ENCODE measurements at regions not wholly inside any gene's neighbourhood (a gene's known extent, or its start where the extent isn't known, plus 50 kb on each side); places are given as distances from the start of the nearest gene placed in this dataset.

GRCh38 chr6:9408402-9409117, 973.2 kb upstream of the SLC35B3 start:
- 91% methylated on average over 2 of the region's 2 CpGs for WGBS
- no peak for DNase-seq (ENCODE audit: low spot score)

GRCh38 chr6:9405825-9406224, 970.5 kb upstream of the SLC35B3 start:
- Histone ChIP-seq H3K36me3 (ENCODE audit: control insufficient read depth in 4 of 4, insufficient read depth in 3 of 4, low read depth in 1 of 4, low read length in 3 of 4) (no peaks in the 10 kb centered on the region), H3K9ac (ENCODE audit: low read depth in 1 of 2, low read length in 2 of 2) (no peak overlapping the region), H3K27me3 (ENCODE audit: control insufficient read depth in 4 of 4, insufficient read depth in 4 of 4, low read length in 3 of 4) (peaks cover 0 to 12% (median 0%) of the 10 kb centered on the region in 4 donors), H3K9me3 (ENCODE audit: control insufficient read depth in 4 of 4, low read length in 3 of 4) (no peaks in the 10 kb centered on the region), H3K4me3 (ENCODE audit: low read depth in 1 of 3, low read length in 3 of 3) (no peak overlapping the region), H3K4me1 (ENCODE audit: control insufficient read depth in 4 of 4, insufficient read depth in 4 of 4, low read length in 3 of 4) (no peaks in the 10 kb centered on the region), H3K27ac (ENCODE audit: low read depth in 1 of 2, low read length in 2 of 2) (no peak overlapping the region)
- DNase-seq (ENCODE audit: low spot score): no peak
- 75% methylated on average over 7 of the region's 7 CpGs for WGBS
- TF ChIP-seq MAX (IDR thresholded peaks at IDR 0.05) (no peak), TAF1 (conservative IDR thresholded peaks at IDR 0.05) (no peak), RXRA (IDR thresholded peaks at IDR 0.05) (no peak), ZBTB33 (IDR thresholded peaks at IDR 0.05) (no peak), REST (IDR thresholded peaks at IDR 0.05) (no peak), FOXA2 (IDR thresholded peaks at IDR 0.05) (no peak), HNF4G (IDR thresholded peaks at IDR 0.05) (no peak), JUND (IDR thresholded peaks at IDR 0.05) (no peak), NR2F2 (IDR thresholded peaks at IDR 0.05) (no peak), ATF3 (IDR thresholded peaks at IDR 0.05) (no peak), GABPA (IDR thresholded peaks at IDR 0.05 in 1 of 2, conservative IDR thresholded peaks at IDR 0.05 in 1 of 2) (no peak), FOXA1 (IDR thresholded peaks at IDR 0.05) (no peak), HNF4A (conservative IDR thresholded peaks at IDR 0.05) (no peak), YY1 (IDR thresholded peaks at IDR 0.05) (no peak)

More at GRCh38 chr6:9408402-9409117, 973.2 kb upstream of the SLC35B3 start:
- Histone ChIP-seq H3K36me3 (ENCODE audit: control insufficient read depth in 4 of 4, insufficient read depth in 3 of 4, low read depth in 1 of 4, low read length in 3 of 4) (no peaks in the 10 kb centered on the region), H3K27me3 (ENCODE audit: control insufficient read depth in 4 of 4, insufficient read depth in 4 of 4, low read length in 3 of 4) (peaks cover 0 to 12% (median 0%) of the 10 kb centered on the region in 4 donors), H3K27ac (ENCODE audit: low read depth in 1 of 2, low read length in 2 of 2) (no peak overlapping the region), H3K4me1 (ENCODE audit: control insufficient read depth in 4 of 4, insufficient read depth in 4 of 4, low read length in 3 of 4) (no peaks in the 10 kb centered on the region), H3K9me3 (ENCODE audit: control insufficient read depth in 4 of 4, low read length in 3 of 4) (no peaks in the 10 kb centered on the region), H3K4me3 (ENCODE audit: low read depth in 1 of 3, low read length in 3 of 3) (no peak overlapping the region), H3K9ac (ENCODE audit: low read depth in 1 of 2, low read length in 2 of 2) (no peak overlapping the region)
- TF ChIP-seq HNF4G (IDR thresholded peaks at IDR 0.05): no peak
- no peak for TF ChIP-seq TAF1 (conservative IDR thresholded peaks at IDR 0.05)

All from liver (tissue), 7 donors.